Stimulated activated CD8-positive, alpha-beta memory T cell treated with anti-CD3 and anti-CD28 coated beads, Interleukin-4, amount 100 ng/mL, for 1 hour (primary cell): ENCODE measurements at regions not wholly inside any gene's neighbourhood (a gene's known extent, or its start where the extent isn't known, plus 50 kb on each side); places are given as distances from the start of the nearest gene placed in this dataset.

ENCODE experiments used
- DNase-seq, 2 donors: peaks; one replicate each; pipeline ENCODE4 v3.0.0-alpha.2; 2020; ENCODE audit warnings: low read depth in 2 of 2, low spot score in 1 of 2

DNA sequence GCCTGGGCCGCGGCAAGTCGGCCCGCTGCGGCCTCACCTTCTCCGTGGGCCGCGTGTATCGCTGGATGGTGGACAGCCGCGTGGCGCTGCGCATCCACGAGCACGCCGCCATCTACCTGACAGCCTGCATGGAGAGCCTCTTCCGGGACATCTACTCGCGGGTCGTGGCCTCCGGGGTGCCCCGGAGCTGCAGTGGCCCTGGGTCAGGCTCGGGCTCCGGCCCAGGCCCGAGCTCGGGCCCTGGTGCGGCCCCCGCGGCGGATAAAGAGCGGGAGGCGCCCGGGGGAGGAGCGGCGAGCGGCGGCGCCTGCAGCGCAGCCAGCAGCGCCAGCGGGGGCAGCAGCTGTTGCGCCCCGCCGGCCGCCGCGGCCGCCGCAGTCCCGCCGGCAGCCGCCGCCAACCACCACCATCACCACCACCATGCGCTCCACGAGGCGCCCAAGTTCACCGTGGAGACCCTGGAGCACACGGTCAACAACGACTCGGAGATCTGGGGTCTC, 226.2 kb upstream of the CRY1 start:
- DNase-seq, result no peak

DNA sequence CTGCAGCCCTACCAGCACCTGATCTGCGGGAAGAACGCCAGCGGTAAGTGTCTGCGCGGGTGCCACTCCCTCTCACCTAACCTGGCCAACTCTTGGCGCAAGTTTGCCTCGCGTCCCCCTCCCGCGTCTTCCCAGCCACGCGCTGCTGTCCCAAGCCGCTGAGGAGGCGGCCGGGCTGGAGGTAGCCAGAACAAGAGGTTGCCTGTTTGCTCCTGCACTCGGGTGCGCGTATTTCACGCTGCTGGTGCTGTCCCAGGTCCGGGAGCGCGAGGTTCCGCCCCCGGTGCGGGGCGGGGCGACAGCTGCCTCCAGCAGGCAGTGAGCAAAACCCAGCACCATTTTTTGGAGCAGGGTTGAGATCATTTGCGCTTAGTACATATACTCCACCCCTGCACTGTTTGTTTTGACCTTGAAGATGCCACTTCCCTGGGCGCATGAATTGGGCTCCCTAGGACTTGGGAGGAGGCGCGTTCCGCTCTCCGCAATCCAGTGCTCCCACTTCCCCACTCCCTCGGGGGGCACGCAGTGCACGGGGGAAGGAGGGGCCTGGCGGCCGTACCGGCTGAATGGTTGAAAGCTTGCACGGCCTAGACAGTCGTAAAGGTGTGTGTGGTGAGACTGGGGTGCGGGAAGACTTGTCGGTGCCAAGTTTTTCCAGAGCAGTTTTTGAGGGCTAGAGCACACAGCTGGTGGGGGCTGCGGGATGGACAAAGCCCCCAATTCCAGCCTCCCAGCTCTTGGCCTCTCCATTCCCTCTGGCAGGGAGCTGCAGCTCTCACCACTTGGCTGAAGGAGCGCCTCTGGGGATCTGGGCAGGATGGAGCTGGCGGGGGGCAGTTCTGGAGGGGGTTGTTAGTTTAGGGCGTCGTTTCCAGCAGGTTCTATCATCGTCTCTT, 226.9 kb upstream of the CRY1 start:
- DNase-seq, result peak in 1 of 2 donors; percentile 53

DNA sequence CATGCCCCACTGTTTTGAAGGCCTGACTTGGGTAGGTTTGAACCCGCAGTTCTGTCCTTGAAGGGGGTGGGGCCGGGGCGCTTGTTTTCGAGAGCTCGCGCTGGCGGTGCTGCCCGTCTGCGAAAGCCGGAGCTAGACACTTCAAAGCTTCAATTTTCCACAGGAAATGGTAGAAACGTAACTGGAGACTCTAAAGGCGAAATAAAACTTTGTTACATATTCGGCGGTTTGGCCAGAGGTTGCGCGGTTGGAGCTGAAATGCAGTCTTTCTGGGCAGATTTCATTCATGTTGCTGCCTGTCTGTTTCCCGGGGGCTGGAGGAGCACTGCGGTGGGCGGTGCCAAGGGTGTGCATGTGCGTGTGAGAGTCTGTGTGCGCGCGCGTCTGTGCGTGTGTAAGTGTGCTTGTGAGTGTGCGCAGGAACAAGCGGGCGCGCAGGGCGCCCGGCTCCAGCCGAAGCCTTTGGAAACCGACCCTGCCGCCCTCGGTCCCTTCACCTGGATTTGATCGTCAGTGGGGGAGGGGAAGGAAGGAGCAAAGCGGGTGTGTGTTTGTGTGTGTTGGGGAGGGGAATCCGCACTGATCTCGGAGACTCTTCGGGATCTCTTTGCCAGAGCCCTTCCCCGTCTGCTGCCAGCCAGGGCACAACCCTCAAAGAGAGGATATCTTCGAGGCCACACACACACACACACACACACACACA, 227.7 kb upstream of the CRY1 start:
- DNase-seq, result peak in 1 of 2 donors; percentile 37

DNA sequence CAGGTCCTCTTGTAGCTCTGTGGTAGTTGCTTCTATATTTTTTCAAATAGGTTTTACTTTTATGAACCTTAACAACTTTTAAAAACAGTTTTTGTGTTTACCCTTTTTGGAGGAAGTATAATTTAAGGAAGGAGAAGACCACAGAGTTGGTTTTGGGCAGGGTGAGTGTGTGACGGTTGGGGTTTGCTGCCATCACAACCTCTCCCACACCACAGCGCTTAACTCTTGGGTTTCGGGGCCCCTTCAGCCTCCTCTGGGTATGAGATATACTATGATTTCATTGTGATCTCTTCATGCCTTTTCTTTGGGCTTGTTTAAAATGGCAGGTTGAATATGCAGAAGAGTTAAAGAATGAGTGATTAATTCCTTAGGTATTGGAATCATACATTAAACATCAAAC, 228.7 kb upstream of the CRY1 start:
- DNase-seq, result no peak

DNA sequence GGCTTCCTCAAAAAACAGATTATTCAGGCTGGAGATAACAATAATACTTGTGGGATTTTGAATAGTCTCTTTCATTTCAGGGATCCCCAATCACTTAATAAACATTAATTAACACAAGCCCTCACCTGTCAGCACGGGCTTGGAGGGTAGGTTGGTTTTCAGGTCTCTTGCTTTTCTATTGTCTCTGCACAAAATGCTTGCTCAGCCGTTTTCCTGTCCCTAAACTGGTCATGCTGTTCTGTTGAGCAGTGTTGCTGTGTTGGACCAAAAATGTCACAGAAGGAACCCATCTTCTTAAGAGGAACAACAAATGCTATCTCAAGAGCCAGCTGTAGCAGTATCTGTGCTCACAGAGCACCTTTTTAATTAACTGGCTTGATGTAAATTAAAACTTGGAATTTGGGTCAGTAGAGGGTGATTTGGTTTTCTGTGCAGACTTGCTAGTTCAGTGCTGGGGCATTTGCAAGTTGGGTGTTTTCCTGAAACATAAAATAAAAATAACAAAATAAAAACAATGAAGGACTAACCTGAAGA, 231.8 kb upstream of the CRY1 start:
- no peak for DNase-seq

DNA sequence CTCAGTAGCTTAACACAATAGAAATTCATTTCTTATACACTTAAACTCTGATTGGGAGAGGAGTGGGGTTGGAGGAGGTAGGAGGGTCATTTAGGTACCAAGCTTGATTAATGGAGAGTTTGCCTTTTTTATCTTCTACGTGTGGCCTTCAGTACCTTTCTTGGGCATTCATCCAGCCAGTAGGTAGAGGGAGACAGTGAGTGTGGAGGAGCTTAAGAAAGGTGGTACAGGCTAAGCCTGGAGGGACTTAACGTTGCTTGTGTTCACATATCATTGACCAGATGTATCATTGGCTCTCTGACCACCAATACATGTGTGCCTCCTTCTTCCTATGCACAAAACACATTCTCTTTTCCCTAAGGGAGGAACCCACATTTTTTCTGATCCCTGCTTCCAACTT, 232.9 kb upstream of the CRY1 start:
- DNase-seq, result no peak

DNA sequence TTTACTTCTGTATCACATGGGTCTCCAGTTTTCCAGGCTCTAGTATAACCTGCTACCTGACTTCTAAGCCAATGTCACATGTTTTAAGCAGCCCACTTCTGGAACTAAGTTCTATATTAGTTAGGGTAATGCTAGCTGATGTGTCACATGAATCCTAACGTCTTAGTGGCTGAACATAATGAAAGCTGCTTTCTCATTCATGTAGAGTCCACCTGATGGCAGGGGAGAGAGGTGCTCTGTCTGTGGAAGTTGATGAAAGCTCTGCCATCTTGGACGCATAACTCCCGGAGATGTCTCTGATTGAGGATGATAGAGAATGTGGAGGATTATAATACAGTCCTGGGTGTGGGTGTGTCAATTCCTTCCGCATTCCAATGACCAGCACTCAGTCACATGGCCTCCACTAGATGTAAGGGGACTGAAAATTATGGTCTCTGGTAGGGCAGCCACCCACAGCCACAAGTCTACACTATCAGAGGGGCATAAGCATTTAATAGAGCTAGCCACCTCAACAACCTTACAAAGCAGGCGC, 234.4 kb upstream of the CRY1 start:
- no peak for DNase-seq

DNA sequence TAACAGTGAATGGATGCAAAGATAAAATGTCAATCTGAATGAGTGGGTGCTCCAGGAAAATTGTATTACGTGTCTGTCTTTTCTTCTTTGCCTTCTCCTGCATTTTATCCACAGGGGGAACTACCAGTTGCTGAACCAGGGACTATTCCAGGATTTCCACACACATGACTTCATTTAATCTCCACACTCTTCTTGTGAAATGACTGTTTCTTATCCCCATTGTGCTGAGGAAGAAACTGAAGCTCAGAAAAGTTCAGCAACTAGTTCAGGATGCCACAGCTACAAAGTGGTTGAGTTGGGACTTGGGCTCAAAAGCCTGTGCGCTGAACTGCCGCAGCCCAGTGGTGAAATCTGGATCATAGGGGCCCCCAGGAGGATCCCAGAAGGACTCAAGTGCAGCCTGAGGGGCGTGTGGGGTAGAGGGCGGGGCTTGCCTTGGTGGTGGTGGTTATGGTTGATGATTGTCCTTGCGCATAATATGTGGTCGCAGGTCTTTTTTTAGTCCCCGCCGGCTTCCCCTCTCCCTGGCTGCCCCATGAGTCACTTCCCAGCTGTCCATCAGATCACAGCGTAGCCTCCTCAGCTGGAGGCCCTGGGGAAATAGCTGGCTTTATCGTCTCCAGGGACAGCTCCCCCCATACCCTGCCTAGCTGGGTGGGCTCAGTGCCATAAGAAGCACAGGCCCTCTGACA, 235.2 kb upstream of the CRY1 start:
- no peak for DNase-seq

DNA sequence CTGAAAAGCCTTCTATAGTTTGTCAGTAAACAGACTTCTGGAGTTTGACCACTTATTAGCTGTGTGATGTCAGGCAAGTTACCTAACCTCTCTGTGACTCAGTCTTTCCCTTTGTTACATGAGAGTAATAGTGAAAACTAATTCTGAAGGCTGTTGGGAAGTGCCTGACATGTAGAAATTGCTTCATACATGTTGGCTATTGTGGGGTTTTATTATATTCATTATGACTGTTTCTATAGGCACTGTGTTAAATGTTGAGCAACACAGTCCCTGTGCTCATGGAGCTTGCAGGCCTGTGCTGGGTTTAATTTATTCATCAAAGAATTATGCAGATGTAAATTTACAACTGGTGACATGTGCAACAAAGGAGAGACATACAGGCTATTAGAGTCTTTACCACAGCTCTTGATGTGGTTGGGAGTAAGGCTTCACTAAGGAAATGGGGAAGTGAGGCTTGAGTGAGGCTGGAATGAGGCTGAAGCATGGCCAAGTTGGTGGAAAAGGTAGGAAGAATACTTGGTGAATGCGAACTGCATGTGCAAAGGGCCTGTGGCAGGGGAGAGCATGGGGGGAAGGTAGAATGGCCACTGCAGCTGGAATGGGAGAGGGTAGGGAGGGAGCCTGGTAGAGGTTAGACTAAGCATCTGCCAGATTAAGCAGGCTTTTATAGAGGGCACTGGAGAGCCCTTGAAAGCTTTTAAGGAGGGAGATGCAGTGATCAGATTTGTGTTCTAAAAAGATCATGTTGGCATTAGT, 236.4 kb upstream of the CRY1 start:
- DNase-seq, result no peak

DNA sequence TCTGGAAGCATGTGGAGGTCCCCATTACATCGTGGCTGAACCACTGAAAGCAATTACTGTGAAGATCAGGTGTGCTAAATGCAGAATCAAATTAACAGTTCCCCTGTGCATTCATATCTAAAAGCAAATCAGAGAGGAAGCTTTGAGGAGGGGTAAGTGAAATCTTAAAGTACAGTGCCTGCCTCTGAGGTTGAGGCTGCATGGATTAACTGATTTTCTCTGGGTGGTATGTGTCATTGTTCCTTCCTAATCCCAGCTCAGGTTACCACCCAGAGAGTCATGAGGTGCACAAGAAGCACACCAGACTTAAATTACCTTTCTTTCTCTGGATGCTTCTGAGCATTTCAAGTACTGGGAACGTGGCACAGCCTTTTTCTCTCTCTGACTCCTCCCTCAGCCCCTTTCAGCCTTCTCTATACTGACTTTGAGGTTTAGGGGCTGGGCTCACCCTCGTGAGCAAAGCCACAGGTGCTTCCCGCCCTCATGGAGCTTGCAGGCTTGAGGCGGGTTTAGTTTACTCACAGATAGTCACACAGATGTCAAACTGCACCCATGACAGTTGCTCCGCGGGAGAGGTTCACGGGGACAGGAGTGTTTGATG, 237.6 kb upstream of the CRY1 start:
- no peak for DNase-seq

DNA sequence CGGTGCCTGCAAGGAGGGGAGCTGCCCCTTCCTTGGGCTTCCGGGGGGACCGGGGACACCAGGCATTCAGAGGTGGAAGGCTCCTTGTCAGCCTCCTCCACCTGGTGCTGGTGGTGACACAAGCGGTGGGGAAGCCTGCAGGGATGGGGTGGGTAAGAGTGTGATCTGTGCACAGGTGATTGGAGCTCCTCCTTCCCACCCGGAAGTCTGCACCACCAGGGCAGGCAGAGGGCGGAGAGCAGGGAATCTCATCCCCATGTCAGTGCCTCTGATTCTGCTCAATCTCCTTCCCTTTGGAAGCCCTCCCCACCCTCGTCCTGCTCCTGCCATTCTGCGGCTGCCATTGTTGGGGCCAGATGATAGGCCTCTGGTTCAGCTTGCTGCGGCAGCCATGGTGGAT, 238.1 kb upstream of the CRY1 start:
- no peak for DNase-seq

DNA sequence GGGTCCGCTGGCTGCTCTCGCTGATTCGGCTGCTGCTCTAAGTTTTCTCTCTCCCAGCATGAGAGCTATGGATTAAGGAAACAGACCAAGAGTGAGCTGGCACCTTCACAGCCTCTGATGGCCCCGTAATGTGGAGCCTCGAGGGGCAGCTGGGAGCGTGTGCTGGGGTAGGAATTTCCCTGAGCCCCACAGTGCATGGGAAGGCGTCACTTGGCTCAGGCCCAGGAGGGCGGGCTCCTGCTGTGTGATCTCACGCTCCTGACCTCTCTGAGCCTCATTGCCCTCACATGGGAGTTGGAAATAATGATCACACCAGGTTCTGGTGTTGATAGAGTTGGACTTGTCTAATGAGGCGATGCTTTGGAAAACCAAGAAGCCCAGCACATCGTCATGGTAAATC, 238.6 kb upstream of the CRY1 start:
- no peak for DNase-seq

DNA sequence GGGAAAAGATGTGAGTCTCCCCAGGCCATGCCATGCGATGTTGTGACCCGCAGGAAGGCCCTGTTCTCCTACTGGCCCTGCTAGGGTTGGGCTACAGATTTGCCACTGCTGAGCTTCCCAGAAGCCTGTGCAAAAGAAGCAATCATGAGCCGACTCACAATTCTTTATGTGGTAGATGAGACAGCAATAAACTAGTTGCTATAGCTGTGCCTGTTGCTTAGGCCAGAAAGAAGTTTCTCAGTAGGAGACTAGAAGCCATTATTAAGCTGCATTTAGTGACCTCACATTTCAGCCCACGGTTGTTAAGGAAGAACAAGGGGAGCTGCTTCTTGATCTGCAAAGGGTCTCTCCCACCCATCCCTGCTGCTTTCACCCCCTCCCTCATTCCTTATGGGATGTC, 239.4 kb upstream of the CRY1 start:
- no peak for DNase-seq

DNA sequence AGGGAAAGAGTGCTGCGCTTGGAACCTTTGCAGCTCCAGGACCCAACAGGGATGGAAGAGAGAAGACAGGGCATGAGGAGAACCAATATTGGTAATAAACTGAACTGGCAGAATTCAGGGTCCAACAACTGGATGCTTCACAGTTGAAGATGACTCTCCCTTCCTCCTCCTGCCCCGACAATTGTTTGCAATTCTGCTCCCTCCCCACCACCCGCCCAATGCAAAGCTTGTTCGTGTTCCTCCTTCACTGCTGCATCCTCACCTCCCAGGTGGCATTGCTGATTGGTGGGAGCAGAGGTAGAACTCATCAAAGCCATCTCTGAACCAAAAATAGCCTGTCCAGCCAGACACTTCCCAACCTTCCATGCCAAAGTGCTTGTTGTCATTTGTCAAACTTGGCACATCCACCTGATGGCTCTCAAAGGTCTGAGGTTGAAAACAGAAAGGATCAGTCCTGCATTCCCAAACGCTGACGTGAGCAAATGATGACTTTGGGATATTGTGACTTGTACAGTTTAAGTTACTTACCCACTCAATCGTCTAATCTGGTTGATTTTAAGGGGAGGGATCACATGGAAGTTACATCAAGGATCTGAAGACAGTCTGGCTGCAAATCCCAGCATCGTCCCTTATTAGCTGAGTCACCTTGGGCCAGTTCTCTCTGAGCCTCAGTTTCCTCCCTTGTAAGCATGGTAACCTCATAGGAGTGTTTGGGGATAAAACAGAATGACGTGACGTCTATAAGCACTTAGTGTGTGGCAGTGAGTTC, 242.6 kb upstream of the CRY1 start:
- DNase-seq, result no peak

DNA sequence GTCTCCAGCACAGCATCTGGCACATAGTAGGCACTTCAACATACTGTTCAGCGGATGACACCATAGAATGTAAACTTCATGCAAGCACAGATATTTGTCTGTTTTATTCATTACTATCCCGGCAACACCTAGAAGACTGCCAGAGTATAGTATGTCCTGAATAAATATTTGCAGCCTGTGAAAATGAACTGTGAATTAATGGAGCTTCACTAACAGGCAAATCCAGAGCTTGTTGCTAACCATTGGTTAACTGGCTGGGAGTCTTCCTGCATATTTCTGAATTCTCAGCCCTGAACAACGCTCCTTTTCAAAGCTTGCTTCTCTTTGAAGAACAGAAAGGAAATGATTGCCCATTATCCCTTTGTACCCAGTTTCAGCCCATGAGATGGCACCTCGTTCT, 243.3 kb upstream of the CRY1 start:
- DNase-seq, result no peak

DNA sequence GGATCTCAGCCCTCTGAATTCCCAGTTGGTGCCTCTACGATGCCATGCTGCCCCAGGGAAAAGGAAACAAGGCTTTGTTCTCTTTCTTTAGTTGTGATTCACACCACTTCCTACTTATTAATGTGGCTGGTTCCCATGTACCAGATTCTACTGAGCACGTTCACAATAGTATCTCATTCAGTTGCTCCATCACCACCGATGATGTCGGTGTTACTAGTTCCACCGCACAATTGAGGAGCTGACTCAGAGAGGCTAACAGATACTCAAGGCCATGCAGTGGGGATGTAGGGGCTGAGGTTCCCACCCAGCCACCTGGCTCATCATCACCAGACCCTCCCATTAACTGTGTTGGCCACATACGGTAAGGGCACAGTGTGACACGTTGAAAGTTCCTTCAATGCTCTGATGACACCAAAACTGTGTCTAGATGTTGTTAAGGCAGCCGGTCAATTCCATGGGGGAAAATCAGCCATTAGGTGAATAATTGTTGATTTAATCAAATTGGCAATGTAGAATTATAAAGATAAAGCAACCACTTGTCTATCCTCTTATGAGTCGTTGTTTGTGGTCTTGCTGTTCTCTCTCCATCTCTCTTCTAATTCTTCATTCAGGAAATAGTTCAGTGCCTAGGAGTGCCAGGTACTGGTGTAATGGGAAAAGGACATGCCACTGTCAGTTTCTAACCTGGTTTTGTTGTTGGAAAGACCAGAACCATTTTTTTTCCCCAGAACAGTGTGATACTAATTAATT, 244.2 kb upstream of the CRY1 start:
- no peak for DNase-seq

DNA sequence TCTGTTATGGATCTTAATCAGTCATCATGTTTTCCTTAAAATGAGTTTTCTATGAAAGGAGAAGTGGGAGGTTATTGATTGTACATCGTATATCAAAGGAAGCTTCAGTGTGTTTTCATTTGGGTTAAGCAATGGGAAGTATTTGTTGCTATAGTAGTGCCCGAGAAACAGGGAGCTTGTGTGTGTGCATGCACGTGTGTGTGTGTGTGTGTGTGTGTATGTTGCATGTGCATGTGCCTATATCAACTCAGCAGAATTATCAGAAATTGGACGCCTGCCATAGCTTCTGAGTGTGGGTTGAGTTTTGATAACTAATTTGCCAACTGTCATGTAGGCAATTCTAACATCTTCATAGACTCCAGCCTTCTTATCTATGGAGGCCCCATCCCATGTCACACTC, 246.1 kb upstream of the CRY1 start:
- no peak for DNase-seq

DNA sequence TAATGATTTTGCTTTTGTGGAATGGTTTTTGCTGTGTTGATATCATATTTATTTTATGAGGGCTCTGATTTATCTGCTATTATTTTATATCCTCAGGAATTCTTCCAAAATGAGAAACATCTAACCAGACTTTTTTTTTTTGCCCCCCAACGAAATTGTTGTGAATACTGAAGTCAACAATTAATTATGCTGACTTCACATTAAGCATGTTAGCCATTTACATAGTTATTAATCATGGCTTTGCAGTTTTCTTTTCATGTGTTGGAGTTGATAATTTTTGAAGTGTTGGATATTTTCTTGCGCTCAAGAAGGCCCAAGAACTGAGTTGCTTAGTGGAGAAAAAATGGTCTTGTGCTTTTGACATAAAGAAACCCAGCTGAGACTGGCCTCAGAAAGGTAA, 246.6 kb upstream of the CRY1 start:
- no peak for DNase-seq

DNA sequence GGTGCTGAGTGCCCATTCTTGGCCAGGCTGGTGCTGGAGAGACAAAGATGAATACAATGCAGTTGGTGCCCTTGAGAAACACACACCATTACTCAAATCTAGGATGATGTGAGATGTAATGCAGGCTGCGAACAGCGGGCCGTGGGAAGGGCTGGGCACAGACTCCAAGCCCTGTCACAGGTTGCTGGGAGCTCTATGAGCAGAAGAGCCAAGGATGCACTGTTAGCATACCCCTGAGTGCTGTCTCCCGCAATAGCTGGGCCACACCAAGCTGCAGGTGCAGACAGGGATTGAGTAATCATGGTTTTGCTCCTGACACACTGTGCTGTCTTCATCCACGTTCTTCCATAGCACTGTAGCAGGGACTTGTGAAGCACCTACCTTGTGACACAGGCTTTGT, 247.5 kb upstream of the CRY1 start:
- DNase-seq, result no peak
